ENCODE measurements at regions not wholly inside any gene's neighbourhood (a gene's known extent, or its start where the extent isn't known, plus 50 kb on each side); places are given as distances from the start of the nearest gene placed in this dataset.
"Not testable (repeated sequence)": the region's sequence is repeated elsewhere in the genome, so short reads cannot be mapped to it uniquely, and the experiment has no call there.

- ChIA-PET POLR2A (no interaction called here), CTCF (no interaction called here)
- DNase-seq (ENCODE audit: extremely low spot score) = no peak
- TF ChIP-seq NFRKB (IDR thresholded peaks at IDR 0.05) (no peak), TARDBP (IDR thresholded peaks at IDR 0.05) (no peak), BHLHE40 (IDR thresholded peaks at IDR 0.05; ENCODE audit: borderline replicate concordance) (no peak), FOXM1 (IDR thresholded peaks at IDR 0.05; ENCODE audit: borderline replicate concordance) (no peak), FOXK2 (IDR thresholded peaks at IDR 0.05) (no peak), ZNF384 (IDR thresholded peaks at IDR 0.05) (no peak)
Observed at GRCh38 chr18:39453356-39453755, 1887.8 kb upstream of the CELF4 start.

GRCh38 chr18:39450958-39451357, 1885.4 kb upstream of the CELF4 start:
- no peak for TF ChIP-seq L3MBTL2 (conservative IDR thresholded peaks at IDR 0.05)
- no peak for TF ChIP-seq HDGF (IDR thresholded peaks at IDR 0.05; ENCODE audit: borderline replicate concordance)
- TF ChIP-seq SUZ12 (IDR thresholded peaks at IDR 0.05) = no peak
- no peak for TF ChIP-seq NFRKB (IDR thresholded peaks at IDR 0.05)
- TF ChIP-seq FOXA1 (IDR thresholded peaks at IDR 0.05) = no peak
- CTCF ChIA-PET = no interaction called here
- POLR2A ChIA-PET = no interaction called here
- DNase-seq (ENCODE audit: extremely low spot score) = no peak

GRCh38 chr18:39449566-39449965, 1884.0 kb upstream of the CELF4 start:
- DNase-seq (ENCODE audit: extremely low spot score) = no peak
- TF ChIP-seq FOXK2 (IDR thresholded peaks at IDR 0.05) (no peak), SP1 (IDR thresholded peaks at IDR 0.05) (no peak), HDGF (IDR thresholded peaks at IDR 0.05; ENCODE audit: borderline replicate concordance) (no peak), TARDBP (IDR thresholded peaks at IDR 0.05) (no peak), L3MBTL2 (conservative IDR thresholded peaks at IDR 0.05) (no peak), FOXA1 (IDR thresholded peaks at IDR 0.05) (no peak), ARNT (IDR thresholded peaks at IDR 0.05) (no peak), BHLHE40 (IDR thresholded peaks at IDR 0.05; ENCODE audit: borderline replicate concordance) (no peak), NFRKB (IDR thresholded peaks at IDR 0.05) (no peak), ZNF384 (IDR thresholded peaks at IDR 0.05) (no peak), FOXM1 (IDR thresholded peaks at IDR 0.05; ENCODE audit: borderline replicate concordance) (no peak), SUZ12 (IDR thresholded peaks at IDR 0.05) (no peak)
- ChIA-PET CTCF (no interaction called here), POLR2A (no interaction called here)

- DNase-seq (ENCODE audit: extremely low spot score) = no peak
- POLR2A ChIA-PET = no interaction called here
- TF ChIP-seq ARNT (IDR thresholded peaks at IDR 0.05) (no peak), L3MBTL2 (conservative IDR thresholded peaks at IDR 0.05) (no peak), BHLHE40 (IDR thresholded peaks at IDR 0.05; ENCODE audit: borderline replicate concordance) (no peak), ZNF384 (IDR thresholded peaks at IDR 0.05) (no peak), FOXK2 (IDR thresholded peaks at IDR 0.05) (no peak), HDGF (IDR thresholded peaks at IDR 0.05; ENCODE audit: borderline replicate concordance) (no peak), ELF4 (IDR thresholded peaks at IDR 0.05) (no peak), TARDBP (IDR thresholded peaks at IDR 0.05) (no peak), FOXA1 (IDR thresholded peaks at IDR 0.05) (no peak), CTBP1 (IDR thresholded peaks at IDR 0.05; ENCODE audit: borderline replicate concordance) (no peak), SUZ12 (IDR thresholded peaks at IDR 0.05) (no peak)
- CTCF ChIA-PET = no interaction called here
Observed at GRCh38 chr18:39448942-39449341, 1883.3 kb upstream of the CELF4 start.

- DNase-seq (ENCODE audit: extremely low spot score); POLR2A ChIA-PET; CTCF ChIA-PET: not testable (repeated sequence)
Observed at GRCh38 chr18:39444957-39445356, 1879.4 kb upstream of the CELF4 start.

GRCh38 chr18:39441648-39442047, 1876.0 kb upstream of the CELF4 start:
- ChIA-PET CTCF (interaction anchor here (0.7 kb wide), 1 partner anchor 837 kb away, joined by 5 read pairs; no protein-coding TSS in a partner anchor), POLR2A (no interaction called here)
- no peak for DNase-seq (ENCODE audit: extremely low spot score)
- no peak for TF ChIP-seq LEF1 (IDR thresholded peaks at IDR 0.05; ENCODE audit: borderline replicate concordance)
- no peak for TF ChIP-seq SP1 (IDR thresholded peaks at IDR 0.05)
- no peak for TF ChIP-seq TARDBP (IDR thresholded peaks at IDR 0.05)
- no peak for TF ChIP-seq BHLHE40 (IDR thresholded peaks at IDR 0.05; ENCODE audit: borderline replicate concordance)
- TF ChIP-seq ZNF384 (IDR thresholded peaks at IDR 0.05) = no peak
- no peak for TF ChIP-seq FOXK2 (IDR thresholded peaks at IDR 0.05)
- no peak for TF ChIP-seq L3MBTL2 (conservative IDR thresholded peaks at IDR 0.05)
- no peak for TF ChIP-seq HDGF (IDR thresholded peaks at IDR 0.05; ENCODE audit: borderline replicate concordance)
- TF ChIP-seq FOXA1 (IDR thresholded peaks at IDR 0.05) = no peak
- no peak for TF ChIP-seq ELF4 (IDR thresholded peaks at IDR 0.05)
- no peak for TF ChIP-seq ARNT (IDR thresholded peaks at IDR 0.05)
- TF ChIP-seq NFRKB (IDR thresholded peaks at IDR 0.05) = no peak
- no peak for TF ChIP-seq FOXM1 (IDR thresholded peaks at IDR 0.05; ENCODE audit: borderline replicate concordance)

- ChIA-PET POLR2A (no interaction called here), CTCF (no interaction called here)
- no peak for DNase-seq (ENCODE audit: extremely low spot score)
- TF ChIP-seq ELF4 (IDR thresholded peaks at IDR 0.05) = no peak
- no peak for TF ChIP-seq L3MBTL2 (conservative IDR thresholded peaks at IDR 0.05)
- peak; percentile 80 for TF ChIP-seq PKNOX1 (IDR thresholded peaks at IDR 0.05)
- TF ChIP-seq CTBP1 (IDR thresholded peaks at IDR 0.05; ENCODE audit: borderline replicate concordance) = no peak
- no peak for TF ChIP-seq NFRKB (IDR thresholded peaks at IDR 0.05)
- TF ChIP-seq FOXK2 (IDR thresholded peaks at IDR 0.05) = no peak
- no peak for TF ChIP-seq TARDBP (IDR thresholded peaks at IDR 0.05)
Observed at GRCh38 chr18:39435996-39436395, 1870.4 kb upstream of the CELF4 start.

- ChIA-PET CTCF (no interaction called here), POLR2A (no interaction called here)
- DNase-seq (ENCODE audit: extremely low spot score) = no peak
- TF ChIP-seq FOXM1 (IDR thresholded peaks at IDR 0.05; ENCODE audit: borderline replicate concordance) = no peak
Observed at GRCh38 chr18:39435209-39435608, 1869.6 kb upstream of the CELF4 start.

Measured in HEK293T (cell line).